ENCODE measurements at regions not wholly inside any gene's neighbourhood (a gene's known extent, or its start where the extent isn't known, plus 50 kb on each side); places are given as distances from the start of the nearest gene placed in this dataset.

- Histone ChIP-seq H3K9me3 (no peaks in the 10 kb centered on the region), H3K27me3 (no peaks in the 10 kb centered on the region), H3K4me3 (no peak overlapping the region), H3K36me3 (no peaks in the 10 kb centered on the region), H3K27ac (no peak overlapping the region), H3K4me1 (no peaks in the 10 kb centered on the region)
- no peak for DNase-seq
- WGBS, 2 donors (ENCODE audit: low coverage in 1 of 2): 87 to 92% methylated on average over 1 of the region's 1 CpG
- intact Hi-C loops (cut with DNase I; ENCODE audit: low total_unique reads): no loop called here
- in situ Hi-C loops (cut with MboI; ENCODE audit: low pct_ligation_motif_present in 1 of 4, low pct_unique_long_range_greater_than_20kb in 1 of 4, low sequenced_read_pairs in 3 of 4): no loop called here
- TF ChIP-seq CTCF (IDR thresholded peaks at IDR 0.05) (no peak), EP300 (IDR thresholded peaks at IDR 0.05; ENCODE audit: low read depth) (no peak), POLR2AphosphoS5 (IDR thresholded peaks at IDR 0.05) (no peak), POLR2A (IDR thresholded peaks at IDR 0.05) (no peak)
Observed at GRCh38 chr4:12534684-12535083, 949.5 kb downstream of the RAB28 start.

DNA sequence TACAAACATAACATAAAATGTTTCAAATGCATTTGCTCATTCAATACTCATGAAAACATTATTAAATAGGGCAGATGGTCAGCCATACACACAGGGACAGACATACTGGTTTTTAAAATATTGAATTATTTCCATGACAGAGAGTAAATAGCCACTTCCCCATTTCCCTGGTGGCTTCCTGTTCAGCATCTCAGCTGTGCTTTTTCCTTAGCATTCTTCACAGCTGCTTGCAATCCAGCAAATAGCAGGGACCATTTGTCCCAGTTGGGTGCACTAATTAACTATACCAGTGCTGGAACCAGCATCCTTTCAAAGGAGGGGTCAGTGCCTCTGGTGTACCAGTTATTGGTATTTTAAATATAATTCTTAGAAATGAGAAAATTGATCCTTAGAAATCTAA, 964.7 kb downstream of the RAB28 start:
- Histone ChIP-seq H3K9me3 (no peaks in the 10 kb centered on the region), H3K27me3 (no peaks in the 10 kb centered on the region), H3K27ac (no peak overlapping the region), H3K36me3 (no peaks in the 10 kb centered on the region), H3K4me3 (no peak overlapping the region), H3K4me1 (no peaks in the 10 kb centered on the region)
- intact Hi-C loops (cut with DNase I; ENCODE audit: low total_unique reads) (no loop called here), in situ Hi-C loops (cut with MboI; ENCODE audit: low pct_ligation_motif_present in 1 of 4, low pct_unique_long_range_greater_than_20kb in 1 of 4, low sequenced_read_pairs in 3 of 4) (no loop called here)
- no peak for TF ChIP-seq POLR2AphosphoS5 (IDR thresholded peaks at IDR 0.05)
- no peak for TF ChIP-seq EP300 (IDR thresholded peaks at IDR 0.05; ENCODE audit: low read depth)
- TF ChIP-seq POLR2A (IDR thresholded peaks at IDR 0.05): no peak
- no peak for DNase-seq

GRCh38 chr4:12507868-12508481, 976.2 kb downstream of the RAB28 start:
- H3K4me1 ChIP-seq: peaks cover 0 to 10% (median 3%) of the 10 kb centered on the region in 4 donors
- no peaks in the 10 kb centered on the region for H3K27me3 ChIP-seq
- H3K4me3 ChIP-seq: no peak overlapping the region
- H3K36me3 ChIP-seq: no peaks in the 10 kb centered on the region
- H3K9me3 ChIP-seq: no peaks in the 10 kb centered on the region
- TF ChIP-seq POLR2AphosphoS5 (IDR thresholded peaks at IDR 0.05) (no peak), CTCF (IDR thresholded peaks at IDR 0.05) (no peak)
- no peak for DNase-seq
- WGBS, 2 donors (ENCODE audit: low coverage in 1 of 2): 40 to 57% methylated on average over 2 of the region's 2 CpGs
- in situ Hi-C loops (cut with MboI; ENCODE audit: low pct_ligation_motif_present in 1 of 4, low pct_unique_long_range_greater_than_20kb in 1 of 4, low sequenced_read_pairs in 3 of 4): no loop called here
- intact Hi-C loops (cut with DNase I; ENCODE audit: low total_unique reads): no loop called here
- H3K27ac ChIP-seq: no peak overlapping the region

GRCh38 chr4:12500409-12500808, 983.7 kb downstream of the RAB28 start:
- Histone ChIP-seq H3K36me3 (no peaks in the 10 kb centered on the region), H3K27me3 (no peaks in the 10 kb centered on the region), H3K4me3 (no peak overlapping the region), H3K9me3 (no peaks in the 10 kb centered on the region), H3K27ac (peak overlapping the region; percentile 27 to 64 (median 58)), H3K4me1 (peaks cover 0 to 31% (median 12%) of the 10 kb centered on the region in 4 donors)
- intact Hi-C loops (cut with DNase I; ENCODE audit: low total_unique reads) (no loop called here), in situ Hi-C loops (cut with MboI; ENCODE audit: low pct_ligation_motif_present in 1 of 4, low pct_unique_long_range_greater_than_20kb in 1 of 4, low sequenced_read_pairs in 3 of 4) (no loop called here)
- TF ChIP-seq CTCF (IDR thresholded peaks at IDR 0.05): no peak
- no peak for TF ChIP-seq POLR2A (IDR thresholded peaks at IDR 0.05)
- no peak for TF ChIP-seq EP300 (IDR thresholded peaks at IDR 0.05; ENCODE audit: low read depth)
- TF ChIP-seq POLR2AphosphoS5 (IDR thresholded peaks at IDR 0.05): no peak
- DNase-seq: no peak

- no peaks in the 10 kb centered on the region for H3K36me3 ChIP-seq
- H3K27ac ChIP-seq: peak overlapping the region; percentile 50 to 65 (median 62)
- no peaks in the 10 kb centered on the region for H3K9me3 ChIP-seq
- H3K4me1 ChIP-seq: peaks cover 0 to 31% (median 12%) of the 10 kb centered on the region in 4 donors
- peak in 1 of 3 donors; percentile 17 for TF ChIP-seq POLR2AphosphoS5 (IDR thresholded peaks at IDR 0.05)
- no peak for TF ChIP-seq POLR2A (IDR thresholded peaks at IDR 0.05)
- H3K4me3 ChIP-seq: no peak overlapping the region
- peak; percentile 13 for DNase-seq
- in situ Hi-C loops (cut with MboI; ENCODE audit: low pct_ligation_motif_present in 1 of 4, low pct_unique_long_range_greater_than_20kb in 1 of 4, low sequenced_read_pairs in 3 of 4) (no loop called here), intact Hi-C loops (cut with DNase I; ENCODE audit: low total_unique reads) (no loop called here)
- 15 to 18% methylated on average over 2 of the region's 2 CpGs for WGBS, 2 donors (ENCODE audit: low coverage in 1 of 2)
- H3K27me3 ChIP-seq: no peaks in the 10 kb centered on the region
Observed at GRCh38 chr4:12499693-12500092, 984.4 kb downstream of the RAB28 start.

Measured in transverse colon (tissue), 4 donors.